ENCODE measurements at regions not wholly inside any gene's neighbourhood (a gene's known extent, or its start where the extent isn't known, plus 50 kb on each side); places are given as distances from the start of the nearest gene placed in this dataset.

GRCh38 chr3:38989917-38990510 lies 61.7 kb downstream of the SCN11A start:
- Mint-ChIP-seq H3K4me3 (no peak overlapping the region), H3K27ac (no peak overlapping the region), H3K9me3 (no peaks in the 10 kb centered on the region), H3K4me1 (peaks cover 7% of the 10 kb centered on the region), H3K27me3 (ENCODE audit: insufficient read depth, low read depth) (no peaks in the 10 kb centered on the region), H3K36me3 (no peaks in the 10 kb centered on the region)
- Histone ChIP-seq H3K27ac (peak overlapping the region; percentile 34), H2AFZ (replicated peaks) (peak overlapping the region; percentile 74), H4K20me1 (ENCODE audit: low read depth) (no peaks in the 10 kb centered on the region), H3K36me3 (no peaks in the 10 kb centered on the region), H3K4me2 (peak overlapping the region; percentile 23), H3K4me1 (peaks cover 19% of the 10 kb centered on the region), H3F3A (ENCODE audit: low read depth) (peaks cover 11% of the 10 kb centered on the region), H3K9me3 (ENCODE audit: low read depth) (no peaks in the 10 kb centered on the region), H3K79me2 (ENCODE audit: low read depth) (no peaks in the 10 kb centered on the region), H3K27me3 (no peaks in the 10 kb centered on the region), H3K9ac (no peak overlapping the region), H3K4me3 (no peak overlapping the region)
- TF ChIP-seq EZH2phosphoT487 (IDR thresholded peaks at IDR 0.05) = no peak
- no peak for TF ChIP-seq EZH2 (IDR thresholded peaks at IDR 0.05)
- no peak for DNase-seq (ENCODE audit: low spot score)

GRCh38 chr3:38988955-38989354 lies 62.8 kb downstream of the SCN11A start:
- Histone ChIP-seq H3K9ac (no peak overlapping the region), H2AFZ (replicated peaks) (no peak overlapping the region), H4K20me1 (ENCODE audit: low read depth) (no peaks in the 10 kb centered on the region), H3K36me3 (no peaks in the 10 kb centered on the region), H3K9me3 (ENCODE audit: low read depth) (no peaks in the 10 kb centered on the region), H3K79me2 (ENCODE audit: low read depth) (no peaks in the 10 kb centered on the region), H3K27me3 (no peaks in the 10 kb centered on the region), H3K27ac (no peak overlapping the region), H3K4me3 (no peak overlapping the region), H3K4me2 (no peak overlapping the region), H3F3A (ENCODE audit: low read depth) (peaks cover 11% of the 10 kb centered on the region), H3K4me1 (peaks cover 19% of the 10 kb centered on the region)
- H3K9me3 Mint-ChIP-seq = no peaks in the 10 kb centered on the region
- TF ChIP-seq EZH2phosphoT487 (IDR thresholded peaks at IDR 0.05) (no peak), CTCF (IDR thresholded peaks at IDR 0.05) (no peak), EZH2 (IDR thresholded peaks at IDR 0.05) (no peak)
- no peaks in the 10 kb centered on the region for H3K36me3 Mint-ChIP-seq
- H3K4me3 Mint-ChIP-seq = no peak overlapping the region
- no peak overlapping the region for H3K27ac Mint-ChIP-seq
- no peaks in the 10 kb centered on the region for H3K27me3 Mint-ChIP-seq (ENCODE audit: insufficient read depth, low read depth)
- DNase-seq (ENCODE audit: low spot score) = no peak
- peaks cover 7% of the 10 kb centered on the region for H3K4me1 Mint-ChIP-seq

- H3K36me3 ChIP-seq = no peaks in the 10 kb centered on the region
- no peak for TF ChIP-seq EZH2 (IDR thresholded peaks at IDR 0.05)
- TF ChIP-seq CTCF (IDR thresholded peaks at IDR 0.05) = no peak
- TF ChIP-seq EZH2phosphoT487 (IDR thresholded peaks at IDR 0.05) = no peak
- H3K4me1 ChIP-seq = peaks cover 19% of the 10 kb centered on the region
- no peaks in the 10 kb centered on the region for H4K20me1 ChIP-seq (ENCODE audit: low read depth)
- Mint-ChIP-seq H3K36me3 (no peaks in the 10 kb centered on the region), H3K27ac (no peak overlapping the region), H3K27me3 (ENCODE audit: insufficient read depth, low read depth) (no peaks in the 10 kb centered on the region), H3K4me3 (no peak overlapping the region), H3K9me3 (no peaks in the 10 kb centered on the region), H3K4me1 (peaks cover 7% of the 10 kb centered on the region)
- no peak overlapping the region for H3K4me3 ChIP-seq
- no peak overlapping the region for H3K4me2 ChIP-seq
- no peaks in the 10 kb centered on the region for H3K27me3 ChIP-seq
- DNase-seq (ENCODE audit: low spot score) = no peak
- no peaks in the 10 kb centered on the region for H3K9me3 ChIP-seq (ENCODE audit: low read depth)
- H3F3A ChIP-seq (ENCODE audit: low read depth) = peaks cover 11% of the 10 kb centered on the region
- no peaks in the 10 kb centered on the region for H3K79me2 ChIP-seq (ENCODE audit: low read depth)
- no peak overlapping the region for H3K27ac ChIP-seq
- H3K9ac ChIP-seq = no peak overlapping the region
- peak overlapping the region; percentile 18 for H2AFZ ChIP-seq (replicated peaks)
Observed at GRCh38 chr3:38987456-38987855, 64.3 kb downstream of the SCN11A start.

GRCh38 chr3:38986901-38987300 lies 64.8 kb downstream of the SCN11A start:
- TF ChIP-seq EZH2 (IDR thresholded peaks at IDR 0.05) = no peak
- TF ChIP-seq CTCF (IDR thresholded peaks at IDR 0.05) = no peak
- no peak for TF ChIP-seq EZH2phosphoT487 (IDR thresholded peaks at IDR 0.05)
- H3K27me3 Mint-ChIP-seq (ENCODE audit: insufficient read depth, low read depth) = no peaks in the 10 kb centered on the region
- Histone ChIP-seq H3K27me3 (no peaks in the 10 kb centered on the region), H3K9me3 (ENCODE audit: low read depth) (no peaks in the 10 kb centered on the region), H3K4me3 (no peak overlapping the region), H4K20me1 (ENCODE audit: low read depth) (no peaks in the 10 kb centered on the region), H3K36me3 (no peaks in the 10 kb centered on the region), H3K27ac (no peak overlapping the region), H3K79me2 (ENCODE audit: low read depth) (no peaks in the 10 kb centered on the region), H2AFZ (replicated peaks) (no peak overlapping the region), H3K9ac (no peak overlapping the region), H3K4me1 (peaks cover 19% of the 10 kb centered on the region), H3K4me2 (no peak overlapping the region), H3F3A (ENCODE audit: low read depth) (peaks cover 11% of the 10 kb centered on the region)
- H3K4me3 Mint-ChIP-seq = no peak overlapping the region
- H3K27ac Mint-ChIP-seq = no peak overlapping the region
- no peak for DNase-seq (ENCODE audit: low spot score)
- H3K4me1 Mint-ChIP-seq = peaks cover 7% of the 10 kb centered on the region
- no peaks in the 10 kb centered on the region for H3K36me3 Mint-ChIP-seq
- H3K9me3 Mint-ChIP-seq = no peaks in the 10 kb centered on the region

Data from neural progenitor cell (in vitro differentiated cells).